ENCODE measurements at regions not wholly inside any gene's neighbourhood (a gene's known extent, or its start where the extent isn't known, plus 50 kb on each side); places are given as distances from the start of the nearest gene placed in this dataset.

DNA sequence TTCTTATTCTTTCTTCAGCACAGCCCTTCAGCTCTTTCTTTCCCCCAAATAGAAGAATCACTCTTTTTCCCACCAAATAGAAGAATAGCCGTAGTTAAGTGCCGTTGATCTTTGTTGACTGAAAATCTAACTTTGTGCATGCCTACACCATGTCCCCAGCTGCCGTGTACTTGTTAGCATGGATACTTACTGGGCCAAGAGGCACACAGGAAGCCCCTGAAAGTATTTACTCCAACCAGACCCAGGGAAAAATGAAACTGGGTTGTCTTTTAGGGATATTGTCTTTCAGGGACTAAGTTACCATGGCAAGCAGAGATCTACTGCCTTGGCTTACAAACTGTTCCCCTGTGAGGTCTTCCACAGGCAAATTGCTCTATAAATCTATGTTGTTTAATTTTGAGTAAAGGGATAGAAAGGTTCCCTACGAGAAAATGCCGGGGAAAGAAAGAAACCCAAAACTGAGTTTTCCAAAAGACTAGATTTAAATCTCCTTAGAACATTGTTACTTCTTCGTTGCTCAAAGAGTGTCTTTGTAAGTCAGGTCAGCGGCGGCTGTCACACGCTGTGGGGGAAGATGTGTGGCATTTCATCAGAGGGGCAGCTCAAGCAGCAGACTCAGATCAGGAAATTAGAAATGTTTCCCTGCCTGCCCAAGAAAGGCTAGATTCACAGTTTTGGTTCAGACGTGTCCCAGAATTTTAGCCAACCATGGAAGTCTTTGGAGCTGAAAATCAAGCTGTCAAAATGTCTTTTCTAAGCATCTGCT lies 152.7 kb upstream of the PRNP start:
- Histone ChIP-seq H3K9me3 (ENCODE audit: insufficient read depth, low read depth, low read length) (no peaks in the 10 kb centered on the region; the same call in 1 of the 2 replicates), H3K4me1 (ENCODE audit: insufficient read depth, low read length) (no peaks in the 10 kb centered on the region), H3K36me3 (ENCODE audit: insufficient read depth, low read depth, low read length) (no peaks in the 10 kb centered on the region), H3K4me3 (ENCODE audit: low read length) (no peak overlapping the region), H3K27me3 (ENCODE audit: insufficient read depth, low read length) (no peaks in the 10 kb centered on the region), H3K9ac (ENCODE audit: low read depth, low read length) (no peak overlapping the region), H3K27ac (ENCODE audit: low read length) (no peak overlapping the region)

DNA sequence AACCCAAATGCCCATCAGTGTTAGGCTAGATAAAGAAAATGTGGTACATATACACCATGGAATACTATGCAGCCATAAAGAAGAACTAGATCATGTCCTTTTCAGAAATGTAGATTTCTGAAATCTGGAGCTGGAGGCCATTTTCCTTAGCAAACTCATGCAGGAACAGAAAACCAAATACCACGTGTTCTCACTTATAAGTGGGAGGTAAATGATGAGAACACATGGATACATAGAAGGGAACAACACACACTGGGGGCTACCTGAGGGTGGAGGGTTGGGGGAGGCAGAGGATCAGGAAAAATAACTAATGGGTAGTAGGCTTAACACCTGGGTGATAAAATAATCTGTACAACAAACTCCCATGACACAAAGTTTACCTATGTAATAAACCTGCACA lies 153.5 kb upstream of the PRNP start:
- Histone ChIP-seq H3K4me1 (ENCODE audit: insufficient read depth, low read length) (no peaks in the 10 kb centered on the region), H3K27me3 (ENCODE audit: insufficient read depth, low read length) (no peaks in the 10 kb centered on the region), H3K27ac (ENCODE audit: low read length) (no peak overlapping the region), H3K4me3 (ENCODE audit: low read length) (no peak overlapping the region), H3K36me3 (ENCODE audit: insufficient read depth, low read depth, low read length) (no peaks in the 10 kb centered on the region), H3K9me3 (ENCODE audit: insufficient read depth, low read depth, low read length) (no peaks in the 10 kb centered on the region; the same call in 1 of the 2 replicates), H3K9ac (ENCODE audit: low read depth, low read length) (no peak overlapping the region)

DNA sequence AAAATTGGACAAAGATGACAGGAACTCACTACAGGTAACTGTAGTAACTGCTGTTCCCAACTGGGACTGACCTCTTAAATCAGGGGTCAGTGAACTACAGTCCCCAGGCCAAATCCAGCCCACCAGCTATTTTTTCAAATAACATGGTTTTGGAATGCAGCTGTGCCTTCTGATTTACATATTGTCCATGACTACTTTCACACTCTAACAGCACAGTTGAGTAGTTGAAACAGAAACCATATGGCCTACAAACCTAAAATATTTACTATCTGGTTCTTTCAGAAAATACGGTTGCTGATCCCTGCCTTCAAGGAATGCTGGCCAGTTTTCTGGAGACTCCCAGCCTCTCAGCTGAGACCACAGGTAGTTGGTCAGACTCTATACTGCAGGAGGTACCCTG lies 161.5 kb upstream of the PRNP start:
- Histone ChIP-seq H3K27ac (ENCODE audit: low read length) (no peak overlapping the region), H3K9ac (ENCODE audit: low read depth, low read length) (no peak overlapping the region), H3K4me3 (ENCODE audit: low read length) (no peak overlapping the region), H3K27me3 (ENCODE audit: insufficient read depth, low read length) (no peaks in the 10 kb centered on the region), H3K9me3 (ENCODE audit: insufficient read depth, low read depth, low read length) (no peaks in the 10 kb centered on the region; the same call in 1 of the 2 replicates), H3K4me1 (ENCODE audit: insufficient read depth, low read length) (no peaks in the 10 kb centered on the region), H3K36me3 (ENCODE audit: insufficient read depth, low read depth, low read length) (no peaks in the 10 kb centered on the region)

- Histone ChIP-seq H3K27me3 (ENCODE audit: insufficient read depth, low read length) (no peaks in the 10 kb centered on the region), H3K9me3 (ENCODE audit: insufficient read depth, low read depth, low read length) (no peaks in the 10 kb centered on the region; the same call in 1 of the 2 replicates), H3K27ac (ENCODE audit: low read length) (no peak overlapping the region), H3K4me3 (ENCODE audit: low read length) (no peak overlapping the region), H3K4me1 (ENCODE audit: insufficient read depth, low read length) (no peaks in the 10 kb centered on the region), H3K36me3 (ENCODE audit: insufficient read depth, low read depth, low read length) (no peaks in the 10 kb centered on the region), H3K9ac (ENCODE audit: low read depth, low read length) (no peak overlapping the region)
These were observed 161.9 kb upstream of the PRNP start for GRCh38 chr20:4524307-4524706.

DNA sequence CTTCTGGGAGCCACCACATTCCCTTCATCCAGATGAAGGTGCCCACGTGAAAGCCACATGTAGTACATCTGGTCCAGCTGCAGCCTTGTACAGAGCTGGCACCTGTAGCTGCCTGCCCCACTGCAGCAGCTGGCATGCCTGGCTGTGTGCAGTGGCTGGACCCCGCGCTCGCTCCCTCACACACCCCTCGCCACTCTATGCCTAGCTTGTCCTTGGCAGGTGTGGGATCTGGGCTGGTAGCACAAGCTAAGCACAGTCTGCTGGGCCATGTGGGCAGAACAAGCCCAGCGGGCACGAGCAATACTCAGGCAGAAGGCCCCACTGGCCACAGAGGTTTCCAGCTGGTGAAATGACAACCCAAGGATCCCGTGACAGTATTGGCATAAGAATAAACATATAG lies 163.9 kb upstream of the PRNP start:
- H3K4me1 ChIP-seq (ENCODE audit: insufficient read depth, low read length) = no peaks in the 10 kb centered on the region
- no peak overlapping the region for H3K4me3 ChIP-seq (ENCODE audit: low read length)
- H3K36me3 ChIP-seq (ENCODE audit: insufficient read depth, low read depth, low read length) = no peaks in the 10 kb centered on the region
- no peak overlapping the region for H3K9ac ChIP-seq (ENCODE audit: low read depth, low read length)
- H3K9me3 ChIP-seq (ENCODE audit: insufficient read depth, low read depth, low read length) = no peaks in the 10 kb centered on the region
- no peaks in the 10 kb centered on the region for H3K27me3 ChIP-seq (ENCODE audit: insufficient read depth, low read length)
- no peak overlapping the region for H3K27ac ChIP-seq (ENCODE audit: low read length)

GRCh38 chr20:4521170-4521968 lies 164.9 kb upstream of the PRNP start:
- no peak overlapping the region for H3K27ac ChIP-seq (ENCODE audit: low read length)
- no peaks in the 10 kb centered on the region for H3K27me3 ChIP-seq (ENCODE audit: insufficient read depth, low read length)
- H3K4me1 ChIP-seq (ENCODE audit: insufficient read depth, low read length) = no peaks in the 10 kb centered on the region
- no peaks in the 10 kb centered on the region for H3K9me3 ChIP-seq (ENCODE audit: insufficient read depth, low read depth, low read length)
- H3K9ac ChIP-seq (ENCODE audit: low read depth, low read length) = no peak overlapping the region
- H3K36me3 ChIP-seq (ENCODE audit: insufficient read depth, low read depth, low read length) = no peaks in the 10 kb centered on the region
- no peak overlapping the region for H3K4me3 ChIP-seq (ENCODE audit: low read length)

GRCh38 chr20:4519534-4519933 lies 166.7 kb upstream of the PRNP start:
- no peak overlapping the region for H3K4me3 ChIP-seq (ENCODE audit: low read length)
- no peak overlapping the region for H3K9ac ChIP-seq (ENCODE audit: low read depth, low read length)
- no peak overlapping the region for H3K27ac ChIP-seq (ENCODE audit: low read length)
- no peaks in the 10 kb centered on the region for H3K4me1 ChIP-seq (ENCODE audit: insufficient read depth, low read length)
- H3K36me3 ChIP-seq (ENCODE audit: insufficient read depth, low read depth, low read length) = no peaks in the 10 kb centered on the region
- no peaks in the 10 kb centered on the region for H3K9me3 ChIP-seq (ENCODE audit: insufficient read depth, low read depth, low read length)
- no peaks in the 10 kb centered on the region for H3K27me3 ChIP-seq (ENCODE audit: insufficient read depth, low read length)

DNA sequence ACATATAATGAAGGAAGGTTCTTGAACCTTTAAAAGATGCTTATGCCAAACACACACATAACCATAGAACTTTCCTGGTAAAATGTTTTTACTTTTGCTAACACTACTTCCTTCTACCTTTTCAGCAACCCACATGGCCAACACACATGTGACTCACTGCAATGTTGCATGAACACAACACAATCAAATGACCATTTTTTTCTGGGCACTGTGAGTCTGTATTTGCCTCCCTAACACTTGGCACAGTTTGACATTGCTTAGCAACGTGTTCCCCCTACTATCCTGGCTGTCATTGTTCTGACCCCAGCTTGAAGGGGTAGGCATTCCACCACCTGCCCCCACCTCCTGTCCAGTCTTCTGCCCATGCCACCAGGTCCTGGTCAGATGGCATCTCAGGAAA lies 169.4 kb upstream of the PRNP start:
- Histone ChIP-seq H3K4me1 (ENCODE audit: insufficient read depth, low read length) (peaks cover 6% of the 10 kb centered on the region; the same call in 1 of the 2 replicates), H3K27me3 (ENCODE audit: insufficient read depth, low read length) (no peaks in the 10 kb centered on the region), H3K9me3 (ENCODE audit: insufficient read depth, low read depth, low read length) (no peaks in the 10 kb centered on the region), H3K9ac (ENCODE audit: low read depth, low read length) (no peak overlapping the region), H3K27ac (ENCODE audit: low read length) (no peak overlapping the region), H3K36me3 (ENCODE audit: insufficient read depth, low read depth, low read length) (no peaks in the 10 kb centered on the region), H3K4me3 (ENCODE audit: low read length) (no peak overlapping the region)

DNA sequence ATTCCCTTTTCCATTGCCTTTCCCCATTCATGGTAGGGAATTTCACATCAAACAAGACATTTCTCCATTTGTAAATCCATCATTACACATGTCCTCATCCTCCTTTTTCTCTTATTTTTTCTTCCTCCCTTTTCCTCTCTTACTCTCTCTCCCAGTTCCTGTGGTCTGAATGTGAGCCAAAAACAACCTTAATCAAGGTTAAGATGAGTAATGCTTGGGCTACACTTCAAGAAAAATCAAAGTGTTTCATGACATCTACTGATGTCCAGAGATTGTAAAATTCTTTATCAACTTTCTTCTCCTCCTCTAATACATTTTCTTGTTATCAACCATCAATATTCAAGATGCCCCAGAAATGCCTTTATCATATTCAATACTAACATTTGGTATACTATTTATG lies 172.5 kb upstream of the PRNP start:
- peaks cover 6% of the 10 kb centered on the region; the same call in 1 of the 2 replicates for H3K4me1 ChIP-seq (ENCODE audit: insufficient read depth, low read length)

GRCh38 chr20:4512891-4513550 lies 173.2 kb upstream of the PRNP start:
- Histone ChIP-seq H3K4me3 (ENCODE audit: low read length) (no peak overlapping the region), H3K9me3 (ENCODE audit: insufficient read depth, low read depth, low read length) (peaks cover 7% of the 10 kb centered on the region; the same call in 1 of the 2 replicates), H3K27ac (ENCODE audit: low read length) (no peak overlapping the region), H3K4me1 (ENCODE audit: insufficient read depth, low read length) (peaks cover 9% of the 10 kb centered on the region), H3K9ac (ENCODE audit: low read depth, low read length) (no peak overlapping the region), H3K27me3 (ENCODE audit: insufficient read depth, low read length) (no peaks in the 10 kb centered on the region), H3K36me3 (ENCODE audit: insufficient read depth, low read depth, low read length) (no peaks in the 10 kb centered on the region)

More for the DNA sequence above, 172.5 kb upstream of the PRNP start:
- Histone ChIP-seq H3K4me3 (ENCODE audit: low read length) (no peak overlapping the region), H3K9me3 (ENCODE audit: insufficient read depth, low read depth, low read length) (peaks cover 7% of the 10 kb centered on the region; the same call in 1 of the 2 replicates), H3K9ac (ENCODE audit: low read depth, low read length) (no peak overlapping the region), H3K27ac (ENCODE audit: low read length) (no peak overlapping the region), H3K27me3 (ENCODE audit: insufficient read depth, low read length) (no peaks in the 10 kb centered on the region), H3K36me3 (ENCODE audit: insufficient read depth, low read depth, low read length) (no peaks in the 10 kb centered on the region)

- Histone ChIP-seq H3K4me1 (ENCODE audit: insufficient read depth, low read length) (peaks cover 14% of the 10 kb centered on the region), H3K27me3 (ENCODE audit: insufficient read depth, low read length) (no peaks in the 10 kb centered on the region), H3K9me3 (ENCODE audit: insufficient read depth, low read depth, low read length) (peaks cover 7% of the 10 kb centered on the region; the same call in 1 of the 2 replicates), H3K27ac (ENCODE audit: low read length) (no peak overlapping the region), H3K4me3 (ENCODE audit: low read length) (no peak overlapping the region), H3K9ac (ENCODE audit: low read depth, low read length) (no peak overlapping the region), H3K36me3 (ENCODE audit: insufficient read depth, low read depth, low read length) (no peaks in the 10 kb centered on the region)
These were observed 174.5 kb upstream of the PRNP start for GRCh38 chr20:4511776-4512175.
